Panc1 (cell line): ENCODE measurements at regions not wholly inside any gene's neighbourhood (a gene's known extent, or its start where the extent isn't known, plus 50 kb on each side); places are given as distances from the start of the nearest gene placed in this dataset.

Source experiments
- CTCF ChIP-seq: fragments of 450-650 bp; IDR thresholded peaks from 2 replicates; pipeline ENCODE4 v1.5.1; 2017; ENCODE audit warnings: mild to moderate bottlenecking
- POLR2AphosphoS5 ChIP-seq: IDR thresholded peaks from 2 replicates; pipeline ENCODE4 v1.6.1; 2012; ENCODE audit warnings: mild to moderate bottlenecking, low read depth, low read length, moderate library complexity
- SIN3A ChIP-seq: IDR thresholded peaks from 2 replicates; pipeline ENCODE4 v1.6.1; 2012; ENCODE audit warnings: low read depth, mild to moderate bottlenecking, low read length, moderate library complexity, borderline replicate concordance; ENCODE audit not compliant: insufficient read depth
- TCF7L2 ChIP-seq: IDR thresholded peaks from 2 replicates; pipeline ENCODE4 v1.6.1; 2011; ENCODE audit warnings: mild to moderate bottlenecking, low read depth, low read length, inconsistent platforms
- TF ChIP-seq, protein P1 (sequence below), 2 experiments: IDR thresholded peaks; 2 replicates each; pipeline ENCODE4 v1.6.1; 2011 to 2012; ENCODE audit warnings: low read depth in 2 of 2, control low read depth in 1 of 2, low read length in 1 of 2, mild to moderate bottlenecking in 1 of 2, moderate library complexity in 1 of 2; ENCODE audit not compliant: insufficient read depth in 1 of 2

- TF ChIP-seq CTCF (no peak), POLR2AphosphoS5 (no peak), SIN3A (no peak), TCF7L2 (no peak)
- TF ChIP-seq, protein P1, sequence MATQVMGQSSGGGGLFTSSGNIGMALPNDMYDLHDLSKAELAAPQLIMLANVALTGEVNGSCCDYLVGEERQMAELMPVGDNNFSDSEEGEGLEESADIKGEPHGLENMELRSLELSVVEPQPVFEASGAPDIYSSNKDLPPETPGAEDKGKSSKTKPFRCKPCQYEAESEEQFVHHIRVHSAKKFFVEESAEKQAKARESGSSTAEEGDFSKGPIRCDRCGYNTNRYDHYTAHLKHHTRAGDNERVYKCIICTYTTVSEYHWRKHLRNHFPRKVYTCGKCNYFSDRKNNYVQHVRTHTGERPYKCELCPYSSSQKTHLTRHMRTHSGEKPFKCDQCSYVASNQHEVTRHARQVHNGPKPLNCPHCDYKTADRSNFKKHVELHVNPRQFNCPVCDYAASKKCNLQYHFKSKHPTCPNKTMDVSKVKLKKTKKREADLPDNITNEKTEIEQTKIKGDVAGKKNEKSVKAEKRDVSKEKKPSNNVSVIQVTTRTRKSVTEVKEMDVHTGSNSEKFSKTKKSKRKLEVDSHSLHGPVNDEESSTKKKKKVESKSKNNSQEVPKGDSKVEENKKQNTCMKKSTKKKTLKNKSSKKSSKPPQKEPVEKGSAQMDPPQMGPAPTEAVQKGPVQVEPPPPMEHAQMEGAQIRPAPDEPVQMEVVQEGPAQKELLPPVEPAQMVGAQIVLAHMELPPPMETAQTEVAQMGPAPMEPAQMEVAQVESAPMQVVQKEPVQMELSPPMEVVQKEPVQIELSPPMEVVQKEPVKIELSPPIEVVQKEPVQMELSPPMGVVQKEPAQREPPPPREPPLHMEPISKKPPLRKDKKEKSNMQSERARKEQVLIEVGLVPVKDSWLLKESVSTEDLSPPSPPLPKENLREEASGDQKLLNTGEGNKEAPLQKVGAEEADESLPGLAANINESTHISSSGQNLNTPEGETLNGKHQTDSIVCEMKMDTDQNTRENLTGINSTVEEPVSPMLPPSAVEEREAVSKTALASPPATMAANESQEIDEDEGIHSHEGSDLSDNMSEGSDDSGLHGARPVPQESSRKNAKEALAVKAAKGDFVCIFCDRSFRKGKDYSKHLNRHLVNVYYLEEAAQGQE (IDR thresholded peaks at IDR 0.05; ENCODE audit: insufficient read depth in 1 of 2, low read depth in 2 of 2, low read length in 1 of 2), result no peak
Observed at GRCh38 chr4:135510582-135510981, 1309.0 kb upstream of the PABPC4L start.
